MCF 10A (cell line): ENCODE measurements at regions not wholly inside any gene's neighbourhood (a gene's known extent, or its start where the extent isn't known, plus 50 kb on each side); places are given as distances from the start of the nearest gene placed in this dataset.
"Not testable (repeated sequence)": the region's sequence is repeated elsewhere in the genome, so short reads cannot be mapped to it uniquely, and the experiment has no call there.

Source experiments
- BruUV-seq: library from RNA; stranded (reverse); fragments of 400-500 nt; replicated peaks from 2 replicates; lab custom pipeline; 2021; lab: Mats Ljungman, UMichigan
- CTCF ChIA-PET: fragments of 300-600 bp; sonication (Branson Sonifier 250); formaldehyde crosslinking; extraction: SDS; loops from one replicate; lab custom pipeline; 2021; ENCODE audit warnings: antibody characterized with exemption, inconsistent platforms; lab: Yijun Ruan, JAX
- POLR2A ChIA-PET: fragments of 300-600, 350-650 bp; sonication (Branson Sonifier 250); formaldehyde crosslinking; extraction: SDS; loops from one replicate; lab custom pipeline; 2020; ENCODE audit warnings: antibody characterized with exemption, inconsistent platforms; lab: Yijun Ruan, JAX
- DNase-seq: peaks from one replicate; pipeline ENCODE4 v3.0.0-alpha.2; 2018; ENCODE audit not compliant: unreplicated experiment
- H3K27ac Mint-ChIP-seq: one replicate; pipeline ENCODE4 v1.8.0; 2022; ENCODE audit warnings: mild to moderate bottlenecking, low read depth, mixed read lengths; ENCODE audit not compliant: unreplicated experiment
- H3K27me3 Mint-ChIP-seq: one replicate; pipeline ENCODE4 v1.8.0; 2022; ENCODE audit warnings: mixed read lengths; ENCODE audit not compliant: insufficient read depth, unreplicated experiment
- H3K36me3 Mint-ChIP-seq: one replicate; pipeline ENCODE4 v1.8.0; 2022; ENCODE audit warnings: mild to moderate bottlenecking, moderate library complexity, mixed read lengths; ENCODE audit not compliant: insufficient read depth, unreplicated experiment
- H3K4me1 Mint-ChIP-seq: one replicate; pipeline ENCODE4 v1.8.0; 2022; ENCODE audit warnings: mixed read lengths; ENCODE audit not compliant: insufficient read depth, unreplicated experiment
- H3K4me3 Mint-ChIP-seq: one replicate; pipeline ENCODE4 v1.8.0; 2022; ENCODE audit warnings: mild to moderate bottlenecking, moderate library complexity, mixed read lengths; ENCODE audit not compliant: unreplicated experiment
- H3K9me3 Mint-ChIP-seq: one replicate; pipeline ENCODE4 v1.8.0; 2022; ENCODE audit warnings: mixed read lengths; ENCODE audit not compliant: unreplicated experiment
- intact Hi-C: fragments of 100-400 bp; cut with micrococcal nuclease; formaldehyde crosslinking; loops from 2 replicates; pipeline ENCODE4 v1.14.1; 2022
- TF ChIP-seq, protein P1 (sequence below): fragments of 200-600 bp; IDR thresholded peaks from one replicate; pipeline ENCODE4 v1.8.0; 2022; ENCODE audit warnings: antibody characterized with exemption, mild to moderate bottlenecking; ENCODE audit not compliant: unreplicated experiment

DNA sequence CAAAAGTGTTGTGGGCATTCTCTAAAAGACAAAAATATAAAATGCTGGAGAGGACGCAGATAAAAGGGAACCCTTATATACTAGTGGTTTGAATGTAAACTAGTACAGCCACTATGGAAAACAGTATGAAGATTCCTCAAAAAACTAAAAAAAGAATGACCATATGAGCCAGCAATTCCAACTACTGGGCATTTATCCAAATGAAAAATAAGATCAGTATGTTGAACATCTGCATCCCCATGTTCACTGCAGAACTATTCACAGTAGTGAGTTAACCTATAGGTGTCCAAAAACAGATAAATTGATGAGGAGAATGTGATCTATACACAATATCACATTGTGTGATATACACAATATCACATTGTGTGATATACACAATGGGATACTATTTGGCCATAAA, 1615.3 kb downstream of the PCDH18 start:
- POLR2A ChIA-PET, result no interaction called here
- TF ChIP-seq, protein P1, sequence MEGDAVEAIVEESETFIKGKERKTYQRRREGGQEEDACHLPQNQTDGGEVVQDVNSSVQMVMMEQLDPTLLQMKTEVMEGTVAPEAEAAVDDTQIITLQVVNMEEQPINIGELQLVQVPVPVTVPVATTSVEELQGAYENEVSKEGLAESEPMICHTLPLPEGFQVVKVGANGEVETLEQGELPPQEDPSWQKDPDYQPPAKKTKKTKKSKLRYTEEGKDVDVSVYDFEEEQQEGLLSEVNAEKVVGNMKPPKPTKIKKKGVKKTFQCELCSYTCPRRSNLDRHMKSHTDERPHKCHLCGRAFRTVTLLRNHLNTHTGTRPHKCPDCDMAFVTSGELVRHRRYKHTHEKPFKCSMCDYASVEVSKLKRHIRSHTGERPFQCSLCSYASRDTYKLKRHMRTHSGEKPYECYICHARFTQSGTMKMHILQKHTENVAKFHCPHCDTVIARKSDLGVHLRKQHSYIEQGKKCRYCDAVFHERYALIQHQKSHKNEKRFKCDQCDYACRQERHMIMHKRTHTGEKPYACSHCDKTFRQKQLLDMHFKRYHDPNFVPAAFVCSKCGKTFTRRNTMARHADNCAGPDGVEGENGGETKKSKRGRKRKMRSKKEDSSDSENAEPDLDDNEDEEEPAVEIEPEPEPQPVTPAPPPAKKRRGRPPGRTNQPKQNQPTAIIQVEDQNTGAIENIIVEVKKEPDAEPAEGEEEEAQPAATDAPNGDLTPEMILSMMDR, result no peak
- Mint-ChIP-seq H3K27me3 (peaks cover 19% of the 10 kb centered on the region), H3K27ac (no peak overlapping the region), H3K9me3 (no peaks in the 10 kb centered on the region), H3K36me3 (no peaks in the 10 kb centered on the region), H3K4me1 (no peaks in the 10 kb centered on the region), H3K4me3 (no peak overlapping the region)
- peak; percentile 8 for DNase-seq
- BruUV-seq, result no TSS peak
- intact Hi-C loops, result no loop called here
- CTCF ChIA-PET, result no interaction called here

DNA sequence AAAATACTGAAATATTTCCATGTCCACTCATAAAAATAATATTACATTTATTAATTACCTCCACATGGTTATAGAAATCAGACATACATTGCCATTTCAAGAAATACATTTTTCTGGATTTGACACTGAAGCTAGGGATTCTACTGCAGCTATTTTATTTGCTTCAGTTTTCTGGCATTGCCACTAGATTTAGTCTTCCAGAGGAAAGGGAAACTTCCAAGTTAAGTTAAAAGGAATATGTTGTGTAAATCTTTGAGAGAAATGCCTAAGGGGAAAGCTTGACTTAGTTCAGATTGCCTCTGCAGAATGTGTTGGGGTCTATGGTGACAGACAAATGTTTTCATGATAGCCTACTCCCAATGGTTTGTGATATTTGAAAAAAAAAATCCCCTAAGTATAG, 1631.3 kb downstream of the PCDH18 start:
- TF ChIP-seq, protein P1, result no peak
- intact Hi-C loops, result no loop called here
- Mint-ChIP-seq H3K36me3 (no peaks in the 10 kb centered on the region), H3K27ac (no peak overlapping the region), H3K27me3 (no peaks in the 10 kb centered on the region), H3K4me1 (no peaks in the 10 kb centered on the region), H3K9me3 (peaks cover 11% of the 10 kb centered on the region), H3K4me3 (no peak overlapping the region)
- BruUV-seq, result no TSS peak
- CTCF ChIA-PET, result interaction anchor here (0.6 kb wide), 1 partner anchor 631 kb away, joined by 3 read pairs; no protein-coding TSS in a partner anchor
- DNase-seq, result no peak
- POLR2A ChIA-PET, result interaction anchor here (0.5 to 1.2 kb wide), 3 partner anchors 25 to 1784 kb away, joined by 3 to 5 read pairs (median 4); no protein-coding TSS in a partner anchor

GRCh38 chr4:135864304-135864703, 1662.7 kb upstream of the PABPC4L start:
- TF ChIP-seq, protein P1, result peak; percentile 32
- H3K9me3 Mint-ChIP-seq, H3K27ac Mint-ChIP-seq, H3K4me3 Mint-ChIP-seq, H3K36me3 Mint-ChIP-seq, CTCF ChIA-PET, POLR2A ChIA-PET, BruUV-seq, intact Hi-C loops, H3K27me3 Mint-ChIP-seq, H3K4me1 Mint-ChIP-seq: not testable (repeated sequence)
- peak; percentile 3 for DNase-seq

- no peaks in the 10 kb centered on the region for H3K4me1 Mint-ChIP-seq
Observed at GRCh38 chr4:135840781-135841180, 1639.2 kb upstream of the PABPC4L start.

More at GRCh38 chr4:135840781-135841180, 1639.2 kb upstream of the PABPC4L start:
- no peak overlapping the region for H3K4me3 Mint-ChIP-seq
- POLR2A ChIA-PET, result no interaction called here
- no peaks in the 10 kb centered on the region for H3K9me3 Mint-ChIP-seq
- no peaks in the 10 kb centered on the region for H3K27me3 Mint-ChIP-seq
- no peak for DNase-seq
- H3K36me3 Mint-ChIP-seq, result no peaks in the 10 kb centered on the region
- CTCF ChIA-PET, result no interaction called here
- TF ChIP-seq, protein P1, result no peak
- intact Hi-C loops, result no loop called here
- BruUV-seq, result no TSS peak
- H3K27ac Mint-ChIP-seq, result no peak overlapping the region
